Type B pancreatic cell (in vitro differentiated cells): ENCODE measurements at regions not wholly inside any gene's neighbourhood (a gene's known extent, or its start where the extent isn't known, plus 50 kb on each side); places are given as distances from the start of the nearest gene placed in this dataset.

Source experiments
- DNase-seq: peaks from one replicate; pipeline ENCODE4 v3.0.0; 2021; ENCODE audit warnings: mixed read lengths; ENCODE audit not compliant: unreplicated experiment; ENCODE audit errors: extremely low spot score
- H3K27ac Mint-ChIP-seq: 2 replicates; pipeline ENCODE4 v1.8.0; 2021; ENCODE audit warnings: mild to moderate bottlenecking, mixed read lengths
- H3K27me3 Mint-ChIP-seq: 2 replicates; pipeline ENCODE4 v1.8.0; 2021; ENCODE audit warnings: mixed read lengths
- H3K36me3 Mint-ChIP-seq: 2 replicates; pipeline ENCODE4 v1.8.0; 2021; ENCODE audit warnings: mixed read lengths
- H3K4me1 Mint-ChIP-seq: one replicate; pipeline ENCODE4 v1.8.0; 2021; ENCODE audit warnings: mixed read lengths; ENCODE audit not compliant: unreplicated experiment
- H3K4me3 Mint-ChIP-seq: 2 replicates; pipeline ENCODE4 v1.8.0; 2021; ENCODE audit warnings: mild to moderate bottlenecking, mixed read lengths
- H3K9me3 Mint-ChIP-seq: 2 replicates; pipeline ENCODE4 v1.8.0; 2021; ENCODE audit warnings: mixed read lengths
- CTCF ChIP-seq: fragments of 200-600 bp; sonication (generic); conservative IDR thresholded peaks from 2 replicates; pipeline ENCODE4 v1.5.0; 2021; ENCODE audit warnings: antibody characterized with exemption, mild to moderate bottlenecking

GRCh38 chr18:38843291-38843690, 1277.7 kb upstream of the CELF4 start:
- H3K36me3 Mint-ChIP-seq = no peaks in the 10 kb centered on the region
- no peaks in the 10 kb centered on the region for H3K27me3 Mint-ChIP-seq
- no peak for TF ChIP-seq CTCF
- no peak overlapping the region for H3K4me3 Mint-ChIP-seq
- H3K4me1 Mint-ChIP-seq = peaks cover 6% of the 10 kb centered on the region
- H3K27ac Mint-ChIP-seq = no peak overlapping the region
- DNase-seq = no peak
- H3K9me3 Mint-ChIP-seq = no peaks in the 10 kb centered on the region

DNA sequence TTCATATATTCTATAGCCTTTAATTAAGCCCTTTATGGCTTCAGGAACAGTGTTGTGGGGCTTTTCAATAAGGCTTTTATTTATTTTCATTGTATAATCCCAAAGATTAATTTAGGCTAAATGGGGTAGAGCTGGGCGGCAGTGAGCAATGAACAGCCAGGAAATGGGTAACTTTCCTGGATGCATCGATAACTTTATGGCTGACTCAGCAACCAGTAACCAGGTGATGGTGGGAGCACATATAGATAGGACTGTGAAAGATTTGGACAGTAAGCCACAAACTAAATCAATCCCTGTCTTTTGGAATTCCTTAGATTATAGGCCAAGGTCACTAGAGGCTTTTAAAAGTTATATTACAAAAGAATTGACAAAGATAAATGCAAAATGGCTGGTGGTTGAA, 1260.6 kb upstream of the CELF4 start:
- Mint-ChIP-seq H3K27ac (no peak overlapping the region), H3K9me3 (peaks cover 2% of the 10 kb centered on the region), H3K27me3 (no peaks in the 10 kb centered on the region), H3K4me1 (no peaks in the 10 kb centered on the region), H3K36me3 (no peaks in the 10 kb centered on the region), H3K4me3 (no peak overlapping the region)
- DNase-seq = no peak
- no peak for TF ChIP-seq CTCF

GRCh38 chr18:38811209-38811608, 1245.6 kb upstream of the CELF4 start:
- H3K4me1 Mint-ChIP-seq = no peaks in the 10 kb centered on the region
- H3K9me3 Mint-ChIP-seq = no peaks in the 10 kb centered on the region
- DNase-seq = no peak
- no peak overlapping the region for H3K27ac Mint-ChIP-seq
- no peak for TF ChIP-seq CTCF
- H3K4me3 Mint-ChIP-seq = no peak overlapping the region
- no peaks in the 10 kb centered on the region for H3K27me3 Mint-ChIP-seq
- no peaks in the 10 kb centered on the region for H3K36me3 Mint-ChIP-seq

- Mint-ChIP-seq H3K27me3 (no peaks in the 10 kb centered on the region), H3K4me3 (no peak overlapping the region), H3K27ac (no peak overlapping the region)
Measured at GRCh38 chr18:38810789-38811188, 1245.2 kb upstream of the CELF4 start.

GRCh38 chr18:38807915-38808314, 1242.3 kb upstream of the CELF4 start:
- Mint-ChIP-seq H3K4me3 (no peak overlapping the region), H3K27me3 (peaks cover 3% of the 10 kb centered on the region), H3K27ac (no peak overlapping the region), H3K36me3 (no peaks in the 10 kb centered on the region), H3K9me3 (no peaks in the 10 kb centered on the region), H3K4me1 (no peaks in the 10 kb centered on the region)
- DNase-seq = no peak
- no peak for TF ChIP-seq CTCF

More at GRCh38 chr18:38810789-38811188, 1245.2 kb upstream of the CELF4 start:
- Mint-ChIP-seq H3K9me3 (no peaks in the 10 kb centered on the region), H3K4me1 (no peaks in the 10 kb centered on the region), H3K36me3 (no peaks in the 10 kb centered on the region)
- no peak for TF ChIP-seq CTCF
- no peak for DNase-seq

DNA sequence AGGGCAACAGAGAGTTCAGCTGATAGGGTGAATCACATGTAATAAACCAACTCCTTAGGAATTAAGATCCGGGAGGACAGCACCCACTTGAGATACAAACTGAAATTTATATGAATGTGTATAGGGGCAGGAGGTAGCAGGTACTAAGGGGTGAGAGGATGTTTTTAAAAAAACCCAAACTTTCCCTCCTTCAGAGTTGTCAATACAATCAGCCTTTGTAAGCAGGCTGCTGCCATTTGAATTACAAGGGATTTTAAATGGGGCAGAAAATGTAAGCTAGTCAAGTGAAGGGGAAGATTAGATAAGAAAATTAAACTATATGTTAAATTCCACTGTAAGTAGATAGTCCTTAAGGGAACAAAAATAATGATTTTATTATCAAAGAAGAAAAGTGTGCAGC, 1239.7 kb upstream of the CELF4 start:
- Mint-ChIP-seq H3K27me3 (peaks cover 3% of the 10 kb centered on the region), H3K4me1 (no peaks in the 10 kb centered on the region), H3K9me3 (no peaks in the 10 kb centered on the region), H3K27ac (no peak overlapping the region), H3K36me3 (no peaks in the 10 kb centered on the region), H3K4me3 (no peak overlapping the region)
- no peak for DNase-seq
- TF ChIP-seq CTCF = no peak
